ENCODE measurements at regions not wholly inside any gene's neighbourhood (a gene's known extent, or its start where the extent isn't known, plus 50 kb on each side); places are given as distances from the start of the nearest gene placed in this dataset.

DNA sequence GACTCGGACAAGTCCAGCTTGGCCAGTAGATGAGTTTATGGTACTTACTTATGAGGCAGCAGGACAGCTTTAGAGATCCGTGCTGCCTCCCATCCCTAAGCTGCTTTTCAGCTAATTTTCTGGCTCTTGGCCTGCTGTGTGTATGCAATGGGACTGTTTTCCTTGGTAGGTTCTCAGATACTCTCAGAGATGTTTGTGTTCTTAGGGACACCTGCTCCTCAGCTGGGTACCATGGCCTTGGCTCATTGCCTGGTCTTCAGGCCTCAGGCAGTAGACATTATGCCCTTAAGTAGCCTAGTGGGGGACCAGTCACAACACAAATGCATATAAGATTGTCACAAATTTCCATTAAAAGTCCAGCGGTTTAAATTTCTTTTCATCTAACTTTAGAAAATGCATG is 688.0 kb downstream of the PCDH7 start:
- TF ChIP-seq, protein P1, sequence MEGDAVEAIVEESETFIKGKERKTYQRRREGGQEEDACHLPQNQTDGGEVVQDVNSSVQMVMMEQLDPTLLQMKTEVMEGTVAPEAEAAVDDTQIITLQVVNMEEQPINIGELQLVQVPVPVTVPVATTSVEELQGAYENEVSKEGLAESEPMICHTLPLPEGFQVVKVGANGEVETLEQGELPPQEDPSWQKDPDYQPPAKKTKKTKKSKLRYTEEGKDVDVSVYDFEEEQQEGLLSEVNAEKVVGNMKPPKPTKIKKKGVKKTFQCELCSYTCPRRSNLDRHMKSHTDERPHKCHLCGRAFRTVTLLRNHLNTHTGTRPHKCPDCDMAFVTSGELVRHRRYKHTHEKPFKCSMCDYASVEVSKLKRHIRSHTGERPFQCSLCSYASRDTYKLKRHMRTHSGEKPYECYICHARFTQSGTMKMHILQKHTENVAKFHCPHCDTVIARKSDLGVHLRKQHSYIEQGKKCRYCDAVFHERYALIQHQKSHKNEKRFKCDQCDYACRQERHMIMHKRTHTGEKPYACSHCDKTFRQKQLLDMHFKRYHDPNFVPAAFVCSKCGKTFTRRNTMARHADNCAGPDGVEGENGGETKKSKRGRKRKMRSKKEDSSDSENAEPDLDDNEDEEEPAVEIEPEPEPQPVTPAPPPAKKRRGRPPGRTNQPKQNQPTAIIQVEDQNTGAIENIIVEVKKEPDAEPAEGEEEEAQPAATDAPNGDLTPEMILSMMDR (conservative IDR thresholded peaks at IDR 0.05 in 1 of 2, IDR thresholded peaks at IDR 0.05 in 1 of 2; ENCODE audit: low read depth in 1 of 2, low read length in 2 of 2): no peak
- no peak for TF ChIP-seq EZH2 (IDR thresholded peaks at IDR 0.05; ENCODE audit: low read length, missing control alignments)

Data from fibroblast of lung (primary cell).